ENCODE measurements at regions not wholly inside any gene's neighbourhood (a gene's known extent, or its start where the extent isn't known, plus 50 kb on each side); places are given as distances from the start of the nearest gene placed in this dataset.

GRCh38 chr2:2845267-2845666, 514.2 kb upstream of the MYT1L start:
- TF ChIP-seq CTCF (IDR thresholded peaks at IDR 0.05) (no peak), EZH2 (IDR thresholded peaks at IDR 0.05; ENCODE audit: borderline replicate concordance, insufficient read depth, low read depth, low read length, poor library complexity, severe bottlenecking) (no peak)
